ENCODE measurements at regions not wholly inside any gene's neighbourhood (a gene's known extent, or its start where the extent isn't known, plus 50 kb on each side); places are given as distances from the start of the nearest gene placed in this dataset.

GRCh38 chr1:175871647-175872046, 128.3 kb upstream of the TNR start:
- Histone ChIP-seq H3K27ac (no peak overlapping the region), H3K4me1 (replicated peaks) (no peaks in the 10 kb centered on the region), H3K36me3 (no peaks in the 10 kb centered on the region), H3K27me3 (replicated peaks; ENCODE audit: insufficient read depth) (no peaks in the 10 kb centered on the region), H3K9me3 (no peaks in the 10 kb centered on the region), H3K4me3 (no peak overlapping the region)
- TF ChIP-seq POLR2AphosphoS5 (IDR thresholded peaks at IDR 0.05) (no peak), POLR2A (IDR thresholded peaks at IDR 0.05) (no peak), CTCF (IDR thresholded peaks at IDR 0.05) (no peak)
- 92% methylated on average over 4 of the region's 4 CpGs for WGBS
- DNase-seq (ENCODE audit: low spot score) = no peak
- intact Hi-C loops (cut with DNase I) = no loop called here

GRCh38 chr1:175870217-175870616, 126.8 kb upstream of the TNR start:
- Histone ChIP-seq H3K9me3 (no peaks in the 10 kb centered on the region), H3K36me3 (no peaks in the 10 kb centered on the region), H3K27ac (no peak overlapping the region), H3K4me1 (replicated peaks) (no peaks in the 10 kb centered on the region), H3K27me3 (replicated peaks; ENCODE audit: insufficient read depth) (no peaks in the 10 kb centered on the region), H3K4me3 (no peak overlapping the region)
- WGBS = 73% methylated on average over 3 of the region's 3 CpGs
- DNase-seq (ENCODE audit: low spot score) = no peak
- intact Hi-C loops (cut with DNase I) = no loop called here
- TF ChIP-seq CTCF (IDR thresholded peaks at IDR 0.05) = no peak
- no peak for TF ChIP-seq POLR2A (IDR thresholded peaks at IDR 0.05)
- TF ChIP-seq POLR2AphosphoS5 (IDR thresholded peaks at IDR 0.05) = no peak

GRCh38 chr1:175866776-175867175, 123.4 kb upstream of the TNR start:
- Histone ChIP-seq H3K27me3 (replicated peaks; ENCODE audit: insufficient read depth) (no peaks in the 10 kb centered on the region), H3K9me3 (no peaks in the 10 kb centered on the region), H3K4me1 (replicated peaks) (no peaks in the 10 kb centered on the region), H3K27ac (no peak overlapping the region), H3K36me3 (no peaks in the 10 kb centered on the region), H3K4me3 (no peak overlapping the region)
- 68% methylated on average over 2 of the region's 2 CpGs for WGBS
- DNase-seq (ENCODE audit: low spot score) = no peak
- no peak for TF ChIP-seq POLR2A (IDR thresholded peaks at IDR 0.05)
- TF ChIP-seq CTCF (IDR thresholded peaks at IDR 0.05) = no peak
- no peak for TF ChIP-seq POLR2AphosphoS5 (IDR thresholded peaks at IDR 0.05)
- intact Hi-C loops (cut with DNase I) = no loop called here

DNA sequence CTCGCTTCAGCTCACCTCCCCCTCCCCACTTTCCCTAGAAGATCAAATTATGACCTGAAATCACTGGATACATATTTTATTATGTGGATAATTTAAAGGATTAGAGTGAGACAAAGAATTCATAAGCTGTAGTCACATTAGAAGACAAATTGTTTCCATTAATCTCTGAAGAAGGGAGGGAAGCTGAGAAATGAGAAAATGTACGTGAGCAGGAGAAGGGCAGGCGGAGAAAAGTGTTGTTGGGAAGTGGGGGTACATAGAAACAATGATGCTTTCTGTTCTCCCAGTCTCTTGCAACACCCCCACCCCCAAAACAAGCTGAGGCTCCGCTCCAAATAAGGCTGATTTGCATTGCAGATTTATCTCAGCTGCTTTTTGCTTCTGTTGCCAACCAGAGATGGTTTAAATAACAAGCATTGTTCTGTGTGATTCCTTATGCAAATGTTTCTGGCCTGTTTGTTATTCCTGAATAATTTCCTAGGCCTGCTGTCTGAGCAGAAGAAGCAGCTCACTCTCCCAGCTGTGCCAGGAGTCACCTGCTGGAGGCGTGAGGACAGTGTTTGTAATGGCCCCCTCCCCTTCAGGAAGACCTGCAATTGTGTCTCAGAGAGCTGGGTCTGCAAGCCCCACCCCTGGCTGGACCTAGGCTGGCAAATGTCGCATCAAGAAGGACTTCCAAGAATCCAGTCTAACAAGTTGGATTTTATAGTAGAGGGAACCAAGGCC, 121.8 kb upstream of the TNR start:
- Histone ChIP-seq H3K27ac (no peak overlapping the region), H3K9me3 (no peaks in the 10 kb centered on the region), H3K36me3 (no peaks in the 10 kb centered on the region), H3K4me3 (no peak overlapping the region), H3K4me1 (replicated peaks) (no peaks in the 10 kb centered on the region), H3K27me3 (replicated peaks; ENCODE audit: insufficient read depth) (no peaks in the 10 kb centered on the region)
- no peak for DNase-seq (ENCODE audit: low spot score)
- TF ChIP-seq POLR2A (IDR thresholded peaks at IDR 0.05) = no peak
- no peak for TF ChIP-seq CTCF (IDR thresholded peaks at IDR 0.05)
- no peak for TF ChIP-seq POLR2AphosphoS5 (IDR thresholded peaks at IDR 0.05)
- intact Hi-C loops (cut with DNase I) = no loop called here
- WGBS = 55% methylated on average over 6 of the region's 6 CpGs

GRCh38 chr1:175864625-175865024, 121.2 kb upstream of the TNR start:
- WGBS = 67% methylated on average over 3 of the region's 3 CpGs
- DNase-seq (ENCODE audit: low spot score) = no peak
- Histone ChIP-seq H3K9me3 (no peaks in the 10 kb centered on the region), H3K27ac (no peak overlapping the region), H3K4me3 (no peak overlapping the region), H3K4me1 (replicated peaks) (no peaks in the 10 kb centered on the region), H3K27me3 (replicated peaks; ENCODE audit: insufficient read depth) (no peaks in the 10 kb centered on the region), H3K36me3 (no peaks in the 10 kb centered on the region)
- intact Hi-C loops (cut with DNase I) = no loop called here
- TF ChIP-seq POLR2A (IDR thresholded peaks at IDR 0.05) (no peak), CTCF (IDR thresholded peaks at IDR 0.05) (no peak), POLR2AphosphoS5 (IDR thresholded peaks at IDR 0.05) (no peak)

All from prostate gland (tissue), 2 donors.